ENCODE measurements at regions not wholly inside any gene's neighbourhood (a gene's known extent, or its start where the extent isn't known, plus 50 kb on each side); places are given as distances from the start of the nearest gene placed in this dataset.

GRCh38 chr17:70655176-70655958 lies 486.0 kb downstream of the KCNJ2 start:
- H3K27me3 ChIP-seq (ENCODE audit: control insufficient read depth, insufficient read depth, low read length), result no peaks in the 10 kb centered on the region
- H3K9me3 ChIP-seq (ENCODE audit: control insufficient read depth, insufficient read depth, low read length), result no peaks in the 10 kb centered on the region
- WGBS (ENCODE audit: insufficient coverage, insufficient read length), result no CpG with 5 or more reads among the region's 2 CpGs
- DNase-seq (ENCODE audit: low read depth, low spot score), result no peak
- no peaks in the 10 kb centered on the region for H3K4me1 ChIP-seq (ENCODE audit: control insufficient read depth, insufficient read depth, low read length)
- H3K27ac ChIP-seq (ENCODE audit: low read length), result no peak overlapping the region
- H3K4me3 ChIP-seq (ENCODE audit: low read length), result no peak overlapping the region
- no peaks in the 10 kb centered on the region for H3K36me3 ChIP-seq (ENCODE audit: control insufficient read depth, insufficient read depth, low read length)

GRCh38 chr17:70658317-70658716 lies 489.0 kb downstream of the KCNJ2 start:
- Histone ChIP-seq H3K36me3 (ENCODE audit: control insufficient read depth, insufficient read depth, low read length) (no peaks in the 10 kb centered on the region), H3K4me1 (ENCODE audit: control insufficient read depth, insufficient read depth, low read length) (no peaks in the 10 kb centered on the region), H3K4me3 (ENCODE audit: low read length) (no peak overlapping the region), H3K9me3 (ENCODE audit: control insufficient read depth, insufficient read depth, low read length) (no peaks in the 10 kb centered on the region), H3K27ac (ENCODE audit: low read length) (no peak overlapping the region), H3K27me3 (ENCODE audit: control insufficient read depth, insufficient read depth, low read length) (no peaks in the 10 kb centered on the region)
- no CpG with 5 or more reads among the region's 3 CpGs for WGBS (ENCODE audit: insufficient coverage, insufficient read length)
- DNase-seq (ENCODE audit: low read depth, low spot score), result no peak

GRCh38 chr17:70658840-70659239 lies 489.5 kb downstream of the KCNJ2 start:
- Histone ChIP-seq H3K4me1 (ENCODE audit: control insufficient read depth, insufficient read depth, low read length) (no peaks in the 10 kb centered on the region), H3K27me3 (ENCODE audit: control insufficient read depth, insufficient read depth, low read length) (no peaks in the 10 kb centered on the region), H3K4me3 (ENCODE audit: low read length) (no peak overlapping the region), H3K36me3 (ENCODE audit: control insufficient read depth, insufficient read depth, low read length) (no peaks in the 10 kb centered on the region), H3K9me3 (ENCODE audit: control insufficient read depth, insufficient read depth, low read length) (no peaks in the 10 kb centered on the region), H3K27ac (ENCODE audit: low read length) (no peak overlapping the region)
- DNase-seq (ENCODE audit: low read depth, low spot score), result no peak
- WGBS (ENCODE audit: insufficient coverage, insufficient read length), result no CpG with 5 or more reads among the region's 2 CpGs

- no peak overlapping the region for H3K27ac ChIP-seq (ENCODE audit: low read length)
- no CpG with 5 or more reads among the region's 10 CpGs for WGBS (ENCODE audit: insufficient coverage, insufficient read length)
- DNase-seq (ENCODE audit: low read depth, low spot score), result no peak
Measured at GRCh38 chr17:70661342-70662222, 492.2 kb downstream of the KCNJ2 start.

DNA sequence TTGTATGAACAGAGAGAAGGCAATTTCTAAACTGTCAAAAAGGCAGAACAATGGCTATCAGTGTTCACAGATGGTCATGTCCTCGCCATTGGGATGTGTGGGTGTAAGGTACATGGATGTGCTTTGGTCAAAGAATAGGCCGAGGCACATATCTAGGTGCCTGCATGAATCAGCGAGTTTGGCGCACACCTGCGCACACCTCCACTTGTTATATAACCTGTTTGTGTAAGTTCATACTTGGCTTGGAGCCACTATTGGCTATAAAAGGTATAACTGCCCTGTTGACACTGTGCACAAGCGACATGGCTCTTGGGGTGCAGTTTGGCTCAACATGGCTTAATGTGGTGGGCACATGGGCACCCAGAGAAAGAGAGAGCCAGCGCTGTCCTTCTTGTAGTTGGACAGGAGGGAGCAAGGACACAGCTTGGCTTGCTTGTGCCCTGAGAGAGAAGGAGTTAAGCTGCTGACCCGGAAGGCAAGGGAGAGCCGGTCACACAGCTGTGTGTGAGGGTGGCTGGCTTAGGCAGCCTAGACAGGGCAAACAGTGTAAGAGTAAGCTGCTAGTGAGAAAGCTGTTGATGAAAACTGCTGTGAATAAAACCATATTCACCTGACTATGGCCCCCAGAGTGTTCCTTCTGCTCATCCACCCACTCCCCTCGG lies 499.1 kb downstream of the KCNJ2 start:
- Histone ChIP-seq H3K4me1 (ENCODE audit: control insufficient read depth, insufficient read depth, low read length) (no peaks in the 10 kb centered on the region; the same call in 1 of the 2 replicates), H3K4me3 (ENCODE audit: low read length) (no peak overlapping the region), H3K9me3 (ENCODE audit: control insufficient read depth, insufficient read depth, low read length) (no peaks in the 10 kb centered on the region), H3K36me3 (ENCODE audit: control insufficient read depth, insufficient read depth, low read length) (no peaks in the 10 kb centered on the region), H3K27ac (ENCODE audit: low read length) (no peak overlapping the region), H3K27me3 (ENCODE audit: control insufficient read depth, insufficient read depth, low read length) (no peaks in the 10 kb centered on the region)
- no peak for DNase-seq (ENCODE audit: low read depth, low spot score)
- no CpG with 5 or more reads among the region's 10 CpGs for WGBS (ENCODE audit: insufficient coverage, insufficient read length)

More at GRCh38 chr17:70661342-70662222, 492.2 kb downstream of the KCNJ2 start:
- Histone ChIP-seq H3K36me3 (ENCODE audit: control insufficient read depth, insufficient read depth, low read length) (no peaks in the 10 kb centered on the region), H3K4me3 (ENCODE audit: low read length) (no peak overlapping the region), H3K27me3 (ENCODE audit: control insufficient read depth, insufficient read depth, low read length) (no peaks in the 10 kb centered on the region), H3K4me1 (ENCODE audit: control insufficient read depth, insufficient read depth, low read length) (no peaks in the 10 kb centered on the region), H3K9me3 (ENCODE audit: control insufficient read depth, insufficient read depth, low read length) (no peaks in the 10 kb centered on the region)

DNA sequence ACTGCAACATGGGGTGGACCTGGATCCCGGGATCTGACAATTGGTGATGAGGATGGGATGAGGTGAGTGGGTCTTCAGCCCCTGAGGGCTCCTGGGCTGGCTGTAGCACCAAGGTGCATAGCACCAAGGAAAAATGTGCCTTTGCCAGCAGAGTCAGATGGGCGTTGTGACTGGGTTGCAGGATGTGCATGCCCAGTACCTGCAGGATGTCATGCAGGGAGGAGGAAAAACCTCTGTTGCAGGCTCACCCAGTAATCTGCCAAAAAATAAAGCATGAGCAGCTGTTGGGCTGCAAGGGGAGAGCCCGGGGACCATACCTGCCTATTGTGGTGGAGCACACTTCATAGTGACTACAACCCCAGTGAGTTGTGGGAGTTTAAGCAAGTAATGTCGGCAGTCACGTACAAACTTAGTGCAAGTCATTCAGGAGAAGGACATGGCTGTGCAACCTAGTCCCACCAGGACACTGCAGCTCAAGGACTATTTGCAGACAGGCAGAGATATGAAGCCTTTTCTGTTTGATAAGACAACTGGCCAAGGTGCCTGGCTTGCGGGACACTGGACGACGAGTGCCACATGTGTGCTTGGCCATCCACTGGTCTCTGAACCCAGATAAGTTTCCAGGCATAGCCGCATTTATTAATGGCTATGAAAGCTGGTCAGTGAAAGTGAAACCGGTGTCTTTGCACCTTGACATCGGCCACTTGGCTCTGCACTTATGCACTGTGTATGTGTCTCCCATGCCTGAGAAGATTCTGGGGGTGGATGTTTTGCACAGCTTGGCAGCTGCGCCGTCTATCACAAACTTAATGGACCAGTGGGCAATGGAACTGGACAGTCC lies 499.8 kb downstream of the KCNJ2 start:
- DNase-seq (ENCODE audit: low read depth, low spot score), result no peak
- WGBS (ENCODE audit: insufficient coverage, insufficient read length), result no CpG with 5 or more reads among the region's 13 CpGs
- H3K27me3 ChIP-seq (ENCODE audit: control insufficient read depth, insufficient read depth, low read length), result no peaks in the 10 kb centered on the region
- H3K9me3 ChIP-seq (ENCODE audit: control insufficient read depth, insufficient read depth, low read length), result no peaks in the 10 kb centered on the region
- H3K4me1 ChIP-seq (ENCODE audit: control insufficient read depth, insufficient read depth, low read length), result no peaks in the 10 kb centered on the region; the same call in 1 of the 2 replicates
- no peak overlapping the region for H3K4me3 ChIP-seq (ENCODE audit: low read length)
- H3K36me3 ChIP-seq (ENCODE audit: control insufficient read depth, insufficient read depth, low read length), result no peaks in the 10 kb centered on the region
- no peak overlapping the region for H3K27ac ChIP-seq (ENCODE audit: low read length)

DNA sequence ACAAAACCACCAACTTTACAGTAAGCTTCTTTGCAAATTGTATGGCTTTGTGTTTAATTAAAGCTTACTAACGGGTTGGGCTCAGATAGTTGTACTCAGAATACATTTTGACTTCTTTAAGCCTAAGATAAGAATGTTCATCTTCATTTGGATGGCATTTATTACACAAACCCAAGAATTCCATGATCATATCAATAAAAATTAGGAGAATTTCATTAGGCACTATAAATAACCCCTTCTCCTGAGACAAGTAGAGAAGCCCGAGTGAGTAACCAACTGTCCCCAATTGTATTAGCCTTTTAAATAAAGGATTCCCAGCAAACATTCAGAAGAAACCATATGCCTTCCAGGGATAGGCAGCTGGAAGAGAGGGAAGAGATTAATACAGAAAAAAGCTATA lies 504.7 kb downstream of the KCNJ2 start:
- H3K4me1 ChIP-seq (ENCODE audit: control insufficient read depth, insufficient read depth, low read length), result no peaks in the 10 kb centered on the region
- DNase-seq (ENCODE audit: low read depth, low spot score), result no peak
- WGBS (ENCODE audit: insufficient coverage, insufficient read length), result no CpG with 5 or more reads among the region's 2 CpGs
- H3K27ac ChIP-seq (ENCODE audit: low read length), result no peak overlapping the region
- no peaks in the 10 kb centered on the region for H3K27me3 ChIP-seq (ENCODE audit: control insufficient read depth, insufficient read depth, low read length)
- H3K36me3 ChIP-seq (ENCODE audit: control insufficient read depth, insufficient read depth, low read length), result no peaks in the 10 kb centered on the region
- H3K4me3 ChIP-seq (ENCODE audit: low read length), result no peak overlapping the region
- H3K9me3 ChIP-seq (ENCODE audit: control insufficient read depth, insufficient read depth, low read length), result no peaks in the 10 kb centered on the region

DNA sequence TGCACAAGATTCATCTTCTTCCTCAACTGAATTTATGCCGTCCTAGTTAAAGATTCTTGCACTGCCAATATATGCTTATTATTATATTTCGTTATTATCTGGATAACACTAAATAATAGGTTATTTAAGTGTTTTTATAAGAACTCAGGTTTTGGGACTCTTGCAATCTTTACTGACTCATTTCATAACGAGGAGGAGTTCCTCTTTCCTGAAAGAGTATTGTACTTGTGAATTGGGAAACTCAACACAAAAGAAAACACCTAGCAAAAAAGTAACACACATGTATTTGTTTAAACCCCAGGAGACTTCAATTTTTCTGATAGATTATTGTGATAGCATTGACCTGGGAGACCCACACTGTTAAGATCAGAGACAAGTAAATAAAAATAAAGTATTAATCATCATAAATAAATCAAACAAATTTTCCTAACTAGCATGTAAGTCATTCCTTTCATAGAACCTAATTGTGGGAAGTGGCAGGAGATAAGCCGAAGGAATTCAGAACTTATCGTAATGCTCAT lies 505.8 kb downstream of the KCNJ2 start:
- Histone ChIP-seq H3K27ac (ENCODE audit: low read length) (no peak overlapping the region), H3K9me3 (ENCODE audit: control insufficient read depth, insufficient read depth, low read length) (no peaks in the 10 kb centered on the region), H3K36me3 (ENCODE audit: control insufficient read depth, insufficient read depth, low read length) (no peaks in the 10 kb centered on the region), H3K4me1 (ENCODE audit: control insufficient read depth, insufficient read depth, low read length) (no peaks in the 10 kb centered on the region), H3K4me3 (ENCODE audit: low read length) (no peak overlapping the region), H3K27me3 (ENCODE audit: control insufficient read depth, insufficient read depth, low read length) (no peaks in the 10 kb centered on the region)
- no CpG with 5 or more reads among the region's 5 CpGs for WGBS (ENCODE audit: insufficient coverage, insufficient read length)
- no peak for DNase-seq (ENCODE audit: low read depth, low spot score)

GRCh38 chr17:70677783-70678647 lies 508.7 kb downstream of the KCNJ2 start:
- no CpG with 5 or more reads among the region's 9 CpGs for WGBS (ENCODE audit: insufficient coverage, insufficient read length)
- Histone ChIP-seq H3K36me3 (ENCODE audit: control insufficient read depth, insufficient read depth, low read length) (no peaks in the 10 kb centered on the region), H3K27me3 (ENCODE audit: control insufficient read depth, insufficient read depth, low read length) (no peaks in the 10 kb centered on the region), H3K9me3 (ENCODE audit: control insufficient read depth, insufficient read depth, low read length) (no peaks in the 10 kb centered on the region), H3K27ac (ENCODE audit: low read length) (no peak overlapping the region), H3K4me3 (ENCODE audit: low read length) (no peak overlapping the region), H3K4me1 (ENCODE audit: control insufficient read depth, insufficient read depth, low read length) (no peaks in the 10 kb centered on the region)
- no peak for DNase-seq (ENCODE audit: low read depth, low spot score)

Data from iPS DF 6.9 (cell line).